SK-N-SH treated with all-trans-retinoic acid at 6 μM for 48 hours (cell line): ENCODE measurements at regions not wholly inside any gene's neighbourhood (a gene's known extent, or its start where the extent isn't known, plus 50 kb on each side); places are given as distances from the start of the nearest gene placed in this dataset.

ENCODE experiments used
- ATAC-seq: fragments of 200-7000 bp; cut with Tn5 transposase; 3 replicates; pipeline ENCODE4 v1.9.1; 2020; ENCODE audit warnings: mild to moderate bottlenecking, moderate library complexity
- BACH2 ChIP-seq: fragments of 250-450 bp; sonication (Bioruptor Pico); IDR thresholded peaks from 2 replicates; pipeline ENCODE4 v1.9.0; 2021; ENCODE audit warnings: mild to moderate bottlenecking, borderline replicate concordance
- CREB5 ChIP-seq: fragments of 250-450 bp; sonication (Bioruptor Pico); IDR thresholded peaks from 2 replicates; pipeline ENCODE4 v1.5.1; 2020; ENCODE audit warnings: low read depth, mild to moderate bottlenecking, moderate library complexity
- CSDC2 ChIP-seq: fragments of 250-450 bp; sonication (Bioruptor Pico); IDR thresholded peaks from 2 replicates; pipeline ENCODE4 v1.5.0; 2020; ENCODE audit warnings: mild to moderate bottlenecking, moderate library complexity
- CSRNP3 ChIP-seq: fragments of 250-450 bp; sonication (Bioruptor Pico); IDR thresholded peaks from 2 replicates; pipeline ENCODE4 v1.5.1; 2021; ENCODE audit warnings: mild to moderate bottlenecking, moderate library complexity
- ESRRG ChIP-seq: fragments of 250-450 bp; sonication (Bioruptor Pico); IDR thresholded peaks from 2 replicates; pipeline ENCODE4 v1.6.1; 2021; ENCODE audit warnings: mild to moderate bottlenecking
- GLIS3 ChIP-seq: fragments of 250-450 bp; sonication (Bioruptor Pico); IDR thresholded peaks from 2 replicates; pipeline ENCODE4 v1.5.0; 2020; ENCODE audit warnings: mild to moderate bottlenecking, moderate library complexity
- ISL1 ChIP-seq: fragments of 250-450 bp; sonication (Bioruptor Pico); IDR thresholded peaks from 2 replicates; pipeline ENCODE4 v2.1.2; 2022; ENCODE audit warnings: mild to moderate bottlenecking, moderate library complexity
- OSR1 ChIP-seq: fragments of 250-450 bp; sonication (Bioruptor Pico); IDR thresholded peaks from 2 replicates; pipeline ENCODE4 v1.8.0; 2022; ENCODE audit warnings: moderate library complexity, mild to moderate bottlenecking, inconsistent platforms
- PATZ1 ChIP-seq: fragments of 250-450 bp; sonication (Bioruptor Pico); IDR thresholded peaks from 2 replicates; pipeline ENCODE4 v1.8.0; 2020; ENCODE audit warnings: mild to moderate bottlenecking, moderate library complexity, borderline replicate concordance
- PPARA ChIP-seq: fragments of 250-450 bp; sonication (Bioruptor Pico); IDR thresholded peaks from 2 replicates; pipeline ENCODE4 v1.5.0; 2020; ENCODE audit warnings: mild to moderate bottlenecking, borderline replicate concordance
- SNAI2 ChIP-seq: fragments of 250-450 bp; sonication (Bioruptor Pico); IDR thresholded peaks from 2 replicates; pipeline ENCODE4 v1.5.0; 2020; ENCODE audit warnings: mild to moderate bottlenecking, moderate library complexity
- TCF4 ChIP-seq: fragments of 250-450 bp; sonication (Bioruptor Pico); IDR thresholded peaks from 2 replicates; pipeline ENCODE4 v1.8.0; 2021; ENCODE audit warnings: mild to moderate bottlenecking, moderate library complexity, borderline replicate concordance
- TOX ChIP-seq: fragments of 250-450 bp; sonication (Bioruptor Pico); IDR thresholded peaks from 2 replicates; pipeline ENCODE4 v1.8.0; 2021; ENCODE audit warnings: mild to moderate bottlenecking, moderate library complexity, borderline replicate concordance
- ZFP3 ChIP-seq: fragments of 250-450 bp; sonication (Bioruptor Pico); IDR thresholded peaks from 2 replicates; pipeline ENCODE4 v1.5.0; 2020; ENCODE audit warnings: mild to moderate bottlenecking, moderate library complexity
- ZNF565 ChIP-seq: fragments of 450-650 bp; formaldehyde crosslinking; conservative IDR thresholded peaks from 2 replicates; pipeline ENCODE4 v1.5.0; 2020; ENCODE audit warnings: low read depth, mild to moderate bottlenecking, moderate library complexity
- ZNF70 ChIP-seq: fragments of 450-650 bp; formaldehyde crosslinking; IDR thresholded peaks from 2 replicates; pipeline ENCODE4 v1.5.0; 2020; ENCODE audit warnings: mild to moderate bottlenecking, moderate library complexity
- ZNF8 ChIP-seq: fragments of 450-650 bp; formaldehyde crosslinking; IDR thresholded peaks from 2 replicates; pipeline ENCODE4 v1.5.0; 2020; ENCODE audit warnings: mild to moderate bottlenecking, moderate library complexity
- TF ChIP-seq, protein P1 (sequence below): fragments of 250-450 bp; sonication (Bioruptor Pico); IDR thresholded peaks from 2 replicates; pipeline ENCODE4 v1.5.0; 2020; ENCODE audit warnings: mild to moderate bottlenecking, moderate library complexity

GRCh38 chr20:22288957-22289356, 295.4 kb downstream of the FOXA2 start (continued):
- no peak for TF ChIP-seq CSRNP3 (CRISPR knock-in tag)

- no peak for ATAC-seq
- TF ChIP-seq ZNF8 (no peak), ZNF565 (CRISPR knock-in tag) (no peak), ISL1 (CRISPR knock-in tag) (no peak), ZNF70 (no peak), BACH2 (CRISPR knock-in tag) (no peak), PATZ1 (CRISPR knock-in tag) (no peak), OSR1 (no peak), TCF4 (CRISPR knock-in tag) (no peak), CREB5 (CRISPR knock-in tag) (no peak)
- TF ChIP-seq, all 23 proteins: peak for 0
Measured at GRCh38 chr20:22288156-22288555, 296.2 kb downstream of the FOXA2 start.

GRCh38 chr20:22285555-22285954, 298.8 kb downstream of the FOXA2 start:
- ATAC-seq = no peak

More at GRCh38 chr20:22285555-22285954, 298.8 kb downstream of the FOXA2 start:
- TF ChIP-seq PATZ1 (CRISPR knock-in tag) (no peak), CSDC2 (CRISPR knock-in tag) (no peak), ESRRG (CRISPR knock-in tag) (no peak), TOX (CRISPR knock-in tag) (no peak), ISL1 (CRISPR knock-in tag) (no peak), SNAI2 (CRISPR knock-in tag) (no peak), ZNF70 (no peak), ZNF565 (CRISPR knock-in tag) (no peak), GLIS3 (CRISPR knock-in tag) (no peak), BACH2 (CRISPR knock-in tag) (no peak), CSRNP3 (CRISPR knock-in tag) (no peak), PPARA (CRISPR knock-in tag) (no peak), ZFP3 (no peak), CREB5 (CRISPR knock-in tag) (no peak)
- TF ChIP-seq, protein P1, sequence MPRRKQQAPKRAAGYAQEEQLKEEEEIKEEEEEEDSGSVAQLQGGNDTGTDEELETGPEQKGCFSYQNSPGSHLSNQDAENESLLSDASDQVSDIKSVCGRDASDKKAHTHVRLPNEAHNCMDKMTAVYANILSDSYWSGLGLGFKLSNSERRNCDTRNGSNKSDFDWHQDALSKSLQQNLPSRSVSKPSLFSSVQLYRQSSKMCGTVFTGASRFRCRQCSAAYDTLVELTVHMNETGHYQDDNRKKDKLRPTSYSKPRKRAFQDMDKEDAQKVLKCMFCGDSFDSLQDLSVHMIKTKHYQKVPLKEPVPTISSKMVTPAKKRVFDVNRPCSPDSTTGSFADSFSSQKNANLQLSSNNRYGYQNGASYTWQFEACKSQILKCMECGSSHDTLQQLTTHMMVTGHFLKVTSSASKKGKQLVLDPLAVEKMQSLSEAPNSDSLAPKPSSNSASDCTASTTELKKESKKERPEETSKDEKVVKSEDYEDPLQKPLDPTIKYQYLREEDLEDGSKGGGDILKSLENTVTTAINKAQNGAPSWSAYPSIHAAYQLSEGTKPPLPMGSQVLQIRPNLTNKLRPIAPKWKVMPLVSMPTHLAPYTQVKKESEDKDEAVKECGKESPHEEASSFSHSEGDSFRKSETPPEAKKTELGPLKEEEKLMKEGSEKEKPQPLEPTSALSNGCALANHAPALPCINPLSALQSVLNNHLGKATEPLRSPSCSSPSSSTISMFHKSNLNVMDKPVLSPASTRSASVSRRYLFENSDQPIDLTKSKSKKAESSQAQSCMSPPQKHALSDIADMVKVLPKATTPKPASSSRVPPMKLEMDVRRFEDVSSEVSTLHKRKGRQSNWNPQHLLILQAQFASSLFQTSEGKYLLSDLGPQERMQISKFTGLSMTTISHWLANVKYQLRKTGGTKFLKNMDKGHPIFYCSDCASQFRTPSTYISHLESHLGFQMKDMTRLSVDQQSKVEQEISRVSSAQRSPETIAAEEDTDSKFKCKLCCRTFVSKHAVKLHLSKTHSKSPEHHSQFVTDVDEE (CRISPR knock-in tag) = no peak
